A172 (cell line): ENCODE measurements at regions not wholly inside any gene's neighbourhood (a gene's known extent, or its start where the extent isn't known, plus 50 kb on each side); places are given as distances from the start of the nearest gene placed in this dataset.
"Not testable (repeated sequence)": the region's sequence is repeated elsewhere in the genome, so short reads cannot be mapped to it uniquely, and the experiment has no call there.

Source experiments
- DNase-seq: peaks from one replicate; pipeline ENCODE4 v3.0.0-alpha.2; 2015; ENCODE audit warnings: low spot score

DNA sequence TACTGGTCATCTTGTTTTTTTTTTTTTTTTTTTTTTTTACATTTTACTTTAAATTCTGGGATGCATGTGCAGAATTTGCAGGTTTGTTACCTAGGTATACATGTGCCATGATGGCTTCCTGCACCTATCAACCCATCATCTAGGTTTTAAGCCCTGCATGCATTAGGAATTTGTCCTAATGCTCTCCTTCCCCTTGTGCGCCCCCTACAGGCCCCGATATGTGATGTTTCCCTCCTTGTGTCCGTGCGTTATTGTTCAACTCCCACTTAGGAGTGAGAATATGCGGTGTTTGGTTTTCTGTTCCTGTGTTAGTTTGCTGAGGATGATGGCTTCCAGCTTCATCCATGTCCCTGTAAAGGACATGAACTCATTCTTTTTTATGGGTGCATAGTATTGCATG lies 249.6 kb upstream of the SLC16A7 start:
- DNase-seq, result not testable (repeated sequence)

GRCh38 chr12:59345406-59345805 lies 250.4 kb upstream of the SLC16A7 start:
- DNase-seq, result no peak

GRCh38 chr12:59344224-59344623 lies 251.6 kb upstream of the SLC16A7 start:
- DNase-seq, result no peak

GRCh38 chr12:59329462-59329861 lies 266.4 kb upstream of the SLC16A7 start:
- no peak for DNase-seq

DNA sequence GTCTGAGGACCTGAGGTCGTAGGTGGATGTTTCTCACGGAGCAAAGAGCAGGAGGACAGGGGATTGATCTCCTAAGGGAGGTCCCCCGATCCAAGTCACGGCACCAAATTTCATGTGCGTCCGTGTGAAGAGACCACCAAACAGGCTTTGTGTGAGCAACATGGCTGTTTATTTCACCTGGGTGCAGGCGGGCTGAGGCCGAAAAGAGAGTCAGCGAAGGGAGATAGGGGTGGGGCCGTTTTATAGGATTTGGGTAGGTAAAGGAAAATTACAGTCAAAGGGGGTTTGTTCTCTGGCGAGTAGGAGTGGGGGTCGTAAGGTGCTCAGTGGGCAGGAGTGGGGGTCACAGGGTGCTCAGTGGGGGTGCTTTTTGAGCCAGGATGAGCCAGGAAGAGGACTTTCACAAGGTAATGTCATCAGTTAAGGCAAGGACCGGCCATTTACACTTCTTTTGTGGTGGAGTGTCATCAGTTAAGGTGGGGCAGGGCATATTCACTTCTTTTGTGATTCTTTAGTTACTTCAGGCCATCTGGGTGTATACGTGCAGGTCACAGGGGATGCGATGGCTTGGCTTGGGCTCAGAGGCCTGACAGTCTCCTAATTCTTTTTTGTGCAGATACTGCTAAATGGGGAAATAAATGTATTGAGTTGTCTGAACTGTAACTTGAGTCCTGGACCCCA lies 267.3 kb upstream of the SLC16A7 start:
- DNase-seq, result not testable (repeated sequence)

GRCh38 chr12:59326457-59326856 lies 269.4 kb upstream of the SLC16A7 start:
- DNase-seq, result not testable (repeated sequence)

DNA sequence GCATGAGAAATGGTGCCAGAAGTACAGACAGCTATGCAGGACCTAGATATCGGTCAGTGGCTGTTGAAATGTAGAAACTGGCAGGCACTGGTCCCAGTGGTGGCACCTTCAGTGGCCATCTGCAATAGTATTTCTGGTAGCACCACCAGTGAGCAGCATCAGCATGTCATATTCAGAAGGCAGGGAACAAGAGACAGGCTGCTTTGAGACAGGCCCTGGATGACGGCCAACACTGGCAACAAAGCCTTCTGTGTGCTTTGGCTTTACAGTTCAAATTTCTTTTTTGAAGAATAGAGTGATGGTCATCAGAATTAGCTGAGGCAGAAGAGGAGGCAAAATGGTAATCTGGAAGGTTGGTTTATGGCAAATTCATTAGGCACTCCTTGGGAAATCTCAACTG lies 273.4 kb upstream of the SLC16A7 start:
- DNase-seq, result no peak

DNA sequence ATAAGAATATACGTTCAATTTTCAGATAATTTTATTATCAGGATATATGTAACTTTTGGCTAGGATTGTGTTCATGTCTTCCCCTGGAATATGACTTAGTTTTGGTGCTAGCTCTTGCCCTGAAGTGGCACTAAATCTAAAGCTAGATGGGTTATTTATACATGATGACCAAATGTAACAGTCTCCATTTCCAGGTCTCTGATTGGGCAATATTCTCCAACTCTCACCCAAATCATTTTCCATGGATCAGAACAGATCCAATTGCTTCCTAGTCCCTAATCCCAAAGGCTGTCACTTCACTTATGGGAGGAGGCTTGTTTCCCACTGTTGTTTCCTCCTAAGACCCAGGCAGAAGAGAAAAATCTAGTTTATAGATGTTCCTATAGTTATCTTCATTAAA lies 274.6 kb upstream of the SLC16A7 start:
- no peak for DNase-seq

DNA sequence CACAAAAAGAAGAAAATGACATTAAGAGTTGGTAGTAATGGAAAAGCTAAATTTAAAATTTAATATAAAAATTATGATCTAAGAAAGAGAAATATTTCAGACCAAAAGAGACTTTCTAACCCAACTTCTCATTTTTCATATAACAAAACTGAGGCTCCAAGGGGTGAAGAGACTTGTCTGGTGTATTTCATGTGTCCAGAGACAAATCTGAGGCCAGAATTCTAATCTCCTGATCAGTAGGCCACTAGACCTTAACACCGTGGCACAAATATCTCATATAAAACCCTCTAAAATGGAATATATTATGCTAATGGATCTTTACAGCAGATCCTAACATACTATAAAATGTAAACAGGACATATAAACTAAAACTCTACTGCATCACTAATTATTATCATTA lies 275.7 kb upstream of the SLC16A7 start:
- no peak for DNase-seq

GRCh38 chr12:59318940-59319339 lies 276.9 kb upstream of the SLC16A7 start:
- no peak for DNase-seq

GRCh38 chr12:59317598-59317997 lies 278.2 kb upstream of the SLC16A7 start:
- no peak for DNase-seq

GRCh38 chr12:59316938-59317337 lies 278.9 kb upstream of the SLC16A7 start:
- no peak for DNase-seq

DNA sequence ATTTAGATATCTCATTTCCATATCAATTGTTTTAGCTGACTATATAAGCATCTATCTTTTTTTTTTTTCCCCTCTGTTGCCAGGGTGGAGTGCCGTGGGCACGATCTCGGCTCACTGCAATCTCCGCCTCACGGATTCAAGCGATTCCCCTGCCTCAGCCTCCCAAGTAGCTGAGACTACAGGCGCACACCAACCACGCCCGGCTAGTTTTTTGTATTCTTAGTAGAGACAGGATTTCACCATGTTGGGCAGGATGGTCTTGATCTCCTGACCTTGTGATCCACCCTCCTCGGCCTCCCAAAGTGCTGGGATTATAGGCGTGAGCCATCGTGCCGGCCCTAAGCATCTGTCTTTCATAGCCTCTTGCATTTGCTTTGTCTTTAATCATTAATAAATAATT lies 279.5 kb upstream of the SLC16A7 start:
- DNase-seq, result not testable (repeated sequence)

GRCh38 chr12:59314209-59314608 lies 281.6 kb upstream of the SLC16A7 start:
- no peak for DNase-seq

GRCh38 chr12:59304077-59304721 lies 291.6 kb upstream of the SLC16A7 start:
- DNase-seq, result no peak

DNA sequence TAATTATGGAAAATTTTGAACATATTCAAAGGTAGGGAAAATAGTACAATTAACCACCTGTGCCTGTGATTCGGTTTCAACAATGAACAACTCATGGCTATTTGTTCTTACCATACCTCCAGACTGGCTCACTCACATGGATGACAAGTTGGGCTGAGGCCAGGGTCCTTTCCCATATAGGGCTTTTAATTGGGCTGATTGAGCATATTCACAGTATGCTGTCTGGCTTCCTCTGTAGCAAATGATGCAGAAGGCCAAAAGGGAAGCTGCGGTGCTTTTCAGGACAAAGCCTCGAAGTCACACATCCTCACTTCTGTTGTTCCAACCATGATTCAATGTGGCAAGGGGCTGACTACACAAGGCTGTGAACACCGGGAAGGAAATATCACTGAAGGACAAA lies 297.5 kb upstream of the SLC16A7 start:
- DNase-seq, result no peak

DNA sequence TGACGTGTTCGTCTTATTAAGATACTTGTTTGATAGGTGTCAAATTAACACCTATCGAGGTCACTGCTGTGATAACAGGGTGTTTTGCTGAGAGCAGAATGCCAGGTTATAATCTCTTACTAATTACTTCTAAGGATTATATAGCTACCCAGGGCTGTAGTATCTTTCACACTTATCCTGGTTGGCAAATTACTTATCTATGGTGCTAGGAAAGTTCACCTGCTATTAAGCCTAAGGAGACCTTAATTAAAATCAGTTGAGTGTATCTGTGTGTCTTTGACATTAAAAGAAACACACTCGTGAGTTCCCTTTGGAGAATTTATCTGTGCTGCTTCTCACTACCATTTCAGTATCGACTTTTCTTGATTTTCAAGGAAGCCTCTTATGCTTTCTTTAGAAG lies 301.6 kb upstream of the SLC16A7 start:
- no peak for DNase-seq

- no peak for DNase-seq
Observed at GRCh38 chr12:59282999-59283398, 312.8 kb upstream of the SLC16A7 start.

GRCh38 chr12:59273561-59273960 lies 322.3 kb upstream of the SLC16A7 start:
- DNase-seq, result not testable (repeated sequence)

DNA sequence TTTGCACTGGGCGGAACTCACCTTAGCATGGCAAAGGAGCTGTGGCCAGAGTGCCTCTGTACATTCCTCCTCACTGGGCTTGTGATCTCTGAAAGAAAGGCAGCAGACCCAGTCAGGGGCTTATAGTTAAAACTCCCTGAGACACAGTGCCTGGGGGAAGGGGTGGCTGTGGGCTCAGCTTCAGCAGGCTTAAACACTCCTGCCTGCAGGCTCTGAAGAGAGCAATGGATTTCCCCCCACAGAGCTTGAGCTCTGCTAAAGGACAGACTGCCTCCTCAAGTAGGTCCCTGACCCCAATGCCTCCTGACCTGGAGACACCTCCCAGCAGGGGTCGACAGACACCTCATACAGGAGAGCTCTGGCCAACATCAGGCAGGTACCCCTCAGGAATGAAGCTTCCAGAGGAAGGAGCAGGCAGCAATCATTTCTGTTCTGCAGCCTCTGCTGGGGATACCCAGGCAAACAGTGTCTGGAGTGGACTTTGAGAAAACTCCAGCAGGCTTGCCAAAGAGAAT lies 327.5 kb upstream of the SLC16A7 start:
- no peak for DNase-seq

- no peak for DNase-seq
Observed at GRCh38 chr12:59260202-59260601, 335.6 kb upstream of the SLC16A7 start.

GRCh38 chr12:59252731-59253130 lies 332.4 kb upstream of the LRIG3 start:
- no peak for DNase-seq

DNA sequence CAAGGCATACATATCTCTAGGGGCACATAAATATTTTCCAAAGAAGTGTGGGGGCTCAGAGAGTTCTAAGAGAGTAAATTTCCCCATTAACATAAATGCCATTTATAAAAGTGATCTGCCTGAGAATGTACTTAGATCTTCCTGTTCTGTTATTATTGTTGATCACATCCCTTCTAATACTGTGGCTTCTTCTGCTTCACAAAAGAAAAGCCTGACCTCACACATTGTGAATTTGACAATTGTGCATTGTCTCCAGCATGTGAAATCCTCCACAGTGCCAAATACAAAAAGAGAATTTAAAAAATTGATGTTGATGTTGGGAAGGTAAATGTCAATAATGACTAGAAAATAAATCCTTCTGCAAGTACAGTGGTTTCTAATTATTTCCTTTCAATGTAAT lies 330.5 kb upstream of the LRIG3 start:
- no peak for DNase-seq

DNA sequence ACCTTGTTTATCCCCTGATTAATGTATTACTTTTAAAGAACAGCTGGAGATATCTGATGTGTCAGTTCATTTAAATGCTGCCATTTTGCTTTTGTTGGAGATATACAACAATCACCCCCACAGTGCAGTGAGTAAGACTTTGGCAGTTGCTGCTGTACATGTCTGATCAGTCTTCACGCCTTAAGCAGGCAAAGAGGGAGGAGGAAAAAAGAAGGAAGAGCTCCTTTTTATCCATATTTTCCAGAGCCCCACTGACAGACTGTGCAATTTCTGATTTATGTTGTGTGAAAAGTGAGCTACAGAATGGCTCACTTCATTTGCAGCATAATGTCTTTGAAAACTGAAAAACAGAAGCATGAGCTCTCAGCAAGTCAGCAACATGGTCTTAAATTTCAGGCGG lies 319.7 kb upstream of the LRIG3 start:
- no peak for DNase-seq
